Keratinocyte (primary cell): ENCODE measurements at regions not wholly inside any gene's neighbourhood (a gene's known extent, or its start where the extent isn't known, plus 50 kb on each side); places are given as distances from the start of the nearest gene placed in this dataset.

Source experiments
- DNase-seq: peaks from one replicate; pipeline ENCODE4 v3.0.0-alpha.2; 2011; ENCODE audit warnings: low read depth, missing footprints, low spot score
- FAIRE-seq: peaks from 2 replicates; lab custom pipeline; 2011; peaks lifted over from hg19 to GRCh38; lab: Jason Lieb, UNC
- H2AFZ ChIP-seq: 2 replicates; pipeline ENCODE4 v1.6.0; 2012; ENCODE audit warnings: low read length, control low read depth, inconsistent platforms; ENCODE audit not compliant: control insufficient read depth
- H3K27ac ChIP-seq: 2 replicates; pipeline ENCODE4 v1.5.1; 2011; ENCODE audit warnings: low read length; ENCODE audit not compliant: control insufficient read depth, insufficient read depth
- H3K27me3 ChIP-seq: 3 replicates; pipeline ENCODE4 v1.6.0; 2011; ENCODE audit warnings: low read length; ENCODE audit not compliant: control insufficient read depth, insufficient read depth; ENCODE audit errors: extremely low read depth
- H3K36me3 ChIP-seq, 2 experiments: 2 replicates in 1 of 2; 3 replicates in 1 of 2; pipeline ENCODE4 v1.5.1; 2011; ENCODE audit warnings: low read length in 2 of 2, mild to moderate bottlenecking in 1 of 2; ENCODE audit not compliant: control insufficient read depth in 2 of 2, insufficient read depth in 2 of 2; ENCODE audit errors: extremely low read depth in 1 of 2
- H3K4me1 ChIP-seq: 3 replicates; pipeline ENCODE4 v1.5.1; 2011; ENCODE audit warnings: low read length; ENCODE audit not compliant: control insufficient read depth, insufficient read depth; ENCODE audit errors: extremely low read depth
- H3K4me2 ChIP-seq: 3 replicates; pipeline ENCODE4 v1.6.0; 2011; ENCODE audit warnings: low read depth, low read length; ENCODE audit not compliant: control insufficient read depth, insufficient read depth; ENCODE audit errors: extremely low read depth
- H3K4me3 ChIP-seq, 3 experiments: fragments of 200-600 bp in 1 of 3; sonication (generic) in 1 of 3; 2 replicates in 2 of 3; 3 replicates in 1 of 3; pipeline ENCODE4 v1.5.1; 2011 to 2016; ENCODE audit warnings: low read length in 3 of 3, mild to moderate bottlenecking in 3 of 3, control low read depth in 2 of 3, inconsistent platforms in 1 of 3, low read depth in 1 of 3, mixed read lengths in 1 of 3, mixed run types in 1 of 3, moderate library complexity in 1 of 3; ENCODE audit not compliant: control insufficient read depth in 2 of 3, insufficient read depth in 2 of 3; ENCODE audit errors: extremely low read depth in 1 of 3
- H3K79me2 ChIP-seq: 2 replicates; pipeline ENCODE4 v1.6.0; 2012; ENCODE audit warnings: low read length; ENCODE audit not compliant: control insufficient read depth, insufficient read depth
- H3K9ac ChIP-seq: 3 replicates; pipeline ENCODE4 v1.6.0; 2011; ENCODE audit warnings: low read length; ENCODE audit not compliant: control insufficient read depth, insufficient read depth; ENCODE audit errors: extremely low read depth
- H3K9me1 ChIP-seq: 3 replicates; pipeline ENCODE4 v1.6.0; 2011; ENCODE audit warnings: low read length; ENCODE audit not compliant: control insufficient read depth, insufficient read depth; ENCODE audit errors: extremely low read depth
- H3K9me3 ChIP-seq: 2 replicates; pipeline ENCODE4 v1.5.1; 2012; ENCODE audit warnings: low read depth, low read length; ENCODE audit not compliant: control insufficient read depth
- H4K20me1 ChIP-seq: 3 replicates; pipeline ENCODE4 v1.6.0; 2011; ENCODE audit warnings: low read length; ENCODE audit not compliant: control insufficient read depth, insufficient read depth; ENCODE audit errors: extremely low read depth
- CTCF ChIP-seq, 3 experiments: IDR thresholded peaks in 1 of 3; conservative IDR thresholded peaks in 1 of 3; optimal IDR thresholded peaks in 1 of 3; 2 replicates in 2 of 3; 3 replicates in 1 of 3; pipeline versions ENCODE3 to v1.5.1; 2011; ENCODE audit warnings: low read length in 3 of 3, mild to moderate bottlenecking in 3 of 3, moderate library complexity in 2 of 3, control low read depth in 1 of 3, inconsistent platforms in 1 of 3; ENCODE audit not compliant: insufficient read depth in 2 of 3; ENCODE audit errors: extremely low read depth in 1 of 3
- EZH2 ChIP-seq: IDR thresholded peaks from one replicate; pipeline ENCODE4 v1.6.1; 2012; ENCODE audit warnings: inconsistent platforms, mild to moderate bottlenecking, low read length, moderate library complexity
- dilution Hi-C: fragments of 300-500 bp; cut with MboI; formaldehyde crosslinking; loops from one replicate; pipeline ENCODE4 v1.7.0; 2020; ENCODE audit warnings: low sequenced_read_pairs; ENCODE audit not compliant: extremely low pct_ligation_motif_present

- DNase-seq (no peak), FAIRE-seq (no peak)
- Histone ChIP-seq H3K9me3 (peaks cover 4% of the 10 kb centered on the region), H2AFZ (no peak overlapping the region), H3K9ac (no peak overlapping the region), H3K27ac (no peak overlapping the region), H3K36me3 (no peaks in the 10 kb centered on the region), H3K27me3 (no peaks in the 10 kb centered on the region), H3K79me2 (no peaks in the 10 kb centered on the region), H3K9me1 (no peaks in the 10 kb centered on the region), H4K20me1 (no peaks in the 10 kb centered on the region), H3K4me2 (no peak overlapping the region), H3K4me3 (no peak overlapping the region), H3K4me1 (no peaks in the 10 kb centered on the region)
- TF ChIP-seq EZH2 (no peak), CTCF (optimal IDR thresholded peaks at IDR 0.05 in 1 of 3, IDR thresholded peaks at IDR 0.05 in 1 of 3, conservative IDR thresholded peaks at IDR 0.05 in 1 of 3; ENCODE audit: extremely low read depth in 1 of 3, insufficient read depth in 2 of 3, low read length in 3 of 3) (no peak)
- dilution Hi-C loops, result no loop called here
Measured at GRCh38 chr5:45800331-45800730, 104.2 kb upstream of the HCN1 start.

- DNase-seq (no peak), FAIRE-seq (no peak)
- H3K4me2 ChIP-seq, result no peak overlapping the region
- H3K36me3 ChIP-seq, result no peaks in the 10 kb centered on the region
- no peaks in the 10 kb centered on the region for H3K9me1 ChIP-seq
- dilution Hi-C loops, result no loop called here
- H3K4me3 ChIP-seq, result no peak overlapping the region
- no peak overlapping the region for H3K9ac ChIP-seq
- H3K9me3 ChIP-seq, result peaks cover 4% of the 10 kb centered on the region
- no peaks in the 10 kb centered on the region for H3K4me1 ChIP-seq
- H3K79me2 ChIP-seq, result no peaks in the 10 kb centered on the region
- no peak overlapping the region for H3K27ac ChIP-seq
- H3K27me3 ChIP-seq, result no peaks in the 10 kb centered on the region
- H4K20me1 ChIP-seq, result no peaks in the 10 kb centered on the region
- no peak overlapping the region for H2AFZ ChIP-seq
- no peak for TF ChIP-seq EZH2
- TF ChIP-seq CTCF (optimal IDR thresholded peaks at IDR 0.05 in 1 of 3, IDR thresholded peaks at IDR 0.05 in 1 of 3, conservative IDR thresholded peaks at IDR 0.05 in 1 of 3; ENCODE audit: extremely low read depth in 1 of 3, insufficient read depth in 2 of 3, low read length in 3 of 3), result no peak
Measured at GRCh38 chr5:45799388-45799787, 103.2 kb upstream of the HCN1 start.
